ENCODE measurements at regions not wholly inside any gene's neighbourhood (a gene's known extent, or its start where the extent isn't known, plus 50 kb on each side); places are given as distances from the start of the nearest gene placed in this dataset.

DNA sequence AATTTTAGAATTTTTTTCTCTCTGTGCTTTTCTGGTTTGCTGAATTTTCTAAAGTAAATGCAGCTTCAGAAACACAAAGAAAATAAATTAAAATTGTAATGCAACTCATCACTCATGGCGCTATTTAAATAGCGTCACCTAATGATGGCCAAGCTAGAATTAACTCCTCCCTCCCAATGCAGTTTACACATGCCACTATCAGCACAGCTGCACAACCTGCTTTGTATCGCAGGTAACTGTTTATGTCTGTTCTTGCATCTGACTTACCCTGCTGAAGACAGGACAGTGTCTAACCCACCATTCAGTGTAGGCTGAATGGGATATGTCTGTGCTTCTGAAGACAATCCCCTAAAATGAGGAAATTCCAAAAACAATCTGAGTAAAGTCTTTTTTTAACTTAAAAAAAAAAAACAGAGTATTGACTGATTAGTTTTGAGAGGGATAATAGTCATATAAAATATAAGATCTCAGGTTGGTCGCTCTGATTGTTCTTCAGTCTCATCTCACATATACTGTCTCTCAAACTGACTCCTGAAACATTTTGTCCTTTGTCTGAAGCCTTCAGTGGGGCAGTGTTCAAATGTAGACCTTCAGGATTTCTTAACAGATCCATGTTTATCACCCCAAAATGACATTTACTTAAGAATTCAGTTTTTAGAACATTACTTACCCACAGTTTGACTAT, 271.4 kb downstream of the ZEB2 start:
- DNase-seq (ENCODE audit: low read depth in 4 of 4, low spot score in 3 of 4): no peak

GRCh38 chr2:144244938-144245337, 275.0 kb downstream of the ZEB2 start:
- no peak for DNase-seq (ENCODE audit: low read depth in 4 of 4, low spot score in 3 of 4)

DNA sequence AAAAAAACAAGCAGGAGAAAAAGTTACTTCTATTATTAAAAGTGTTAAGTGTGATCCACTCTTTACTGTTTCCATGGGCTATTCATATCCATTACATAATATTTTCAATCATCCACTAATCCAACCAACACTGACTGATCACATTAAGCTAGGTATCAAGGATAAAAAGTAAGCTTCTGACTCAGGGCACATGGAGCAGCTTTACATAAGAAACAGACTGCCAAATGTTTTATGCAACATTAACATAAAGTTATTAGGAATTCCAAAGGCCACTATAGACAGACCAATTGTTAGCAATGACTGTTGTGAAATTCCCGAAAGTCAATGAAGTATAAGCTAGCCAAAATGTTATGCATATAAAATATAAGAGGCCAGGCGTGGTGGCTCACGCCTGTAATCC, 277.6 kb downstream of the ZEB2 start:
- DNase-seq (ENCODE audit: low read depth in 4 of 4, low spot score in 3 of 4): no peak

- DNase-seq (ENCODE audit: low read depth in 4 of 4, low spot score in 3 of 4): no peak
Measured at GRCh38 chr2:144241801-144242200, 278.1 kb downstream of the ZEB2 start.

DNA sequence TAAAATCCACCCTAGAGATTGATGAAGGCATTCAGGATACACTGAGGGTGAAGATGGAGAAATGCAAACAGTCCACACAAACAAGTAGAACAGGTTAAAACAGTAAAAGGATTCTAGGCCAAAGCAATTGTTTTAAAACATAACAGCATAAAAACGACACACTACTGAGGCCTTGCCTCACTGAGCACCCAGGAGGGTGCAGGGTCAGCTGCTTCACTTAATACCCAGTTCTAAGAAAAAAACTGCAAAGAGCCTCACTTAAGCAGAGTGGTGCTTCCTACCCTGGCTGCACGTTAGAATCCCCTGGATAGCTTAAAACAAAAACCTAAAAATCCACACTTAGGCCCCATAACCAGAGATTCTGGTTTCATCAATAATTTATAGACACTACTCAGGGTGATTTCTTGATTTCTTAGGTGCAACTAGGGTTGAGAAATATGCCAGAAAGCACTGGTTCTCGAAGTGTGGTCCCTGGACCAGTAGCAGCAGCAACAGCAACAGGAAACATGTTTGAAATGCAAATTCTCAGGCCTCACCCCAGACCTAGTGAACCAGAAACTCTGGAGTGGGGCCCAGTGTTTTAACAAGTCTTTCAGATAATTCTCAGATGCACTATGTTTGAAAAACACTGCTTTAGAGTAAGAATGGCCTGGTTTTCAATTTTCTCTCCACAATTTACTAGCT, 279.1 kb downstream of the ZEB2 start:
- no peak for DNase-seq (ENCODE audit: low read depth in 4 of 4, low spot score in 3 of 4)

DNA sequence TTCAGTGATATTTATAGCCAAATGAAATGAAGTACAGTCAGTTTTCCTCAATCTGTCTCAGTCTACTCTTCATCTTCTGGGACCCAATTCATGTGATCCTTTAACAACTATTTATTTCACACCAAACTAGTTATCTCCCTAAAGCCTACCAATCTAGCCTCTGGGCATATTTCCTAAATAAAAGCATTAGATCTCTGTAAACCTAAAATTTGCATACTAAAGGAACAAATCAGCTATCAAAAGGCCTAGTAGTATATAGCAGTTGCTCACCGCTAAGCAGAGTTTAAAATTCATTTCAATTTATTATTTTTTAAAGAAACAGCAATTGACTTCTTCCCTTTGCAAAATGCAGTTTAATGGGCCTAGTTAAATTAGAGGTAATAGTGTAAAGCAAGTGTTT, 280.2 kb downstream of the ZEB2 start:
- DNase-seq (ENCODE audit: low read depth in 4 of 4, low spot score in 3 of 4): no peak

GRCh38 chr2:144239306-144239705, 280.6 kb downstream of the ZEB2 start:
- DNase-seq (ENCODE audit: low read depth in 4 of 4, low spot score in 3 of 4): no peak

GRCh38 chr2:144237830-144238627, 281.9 kb downstream of the ZEB2 start:
- no peak for DNase-seq (ENCODE audit: low read depth in 4 of 4, low spot score in 3 of 4)

DNA sequence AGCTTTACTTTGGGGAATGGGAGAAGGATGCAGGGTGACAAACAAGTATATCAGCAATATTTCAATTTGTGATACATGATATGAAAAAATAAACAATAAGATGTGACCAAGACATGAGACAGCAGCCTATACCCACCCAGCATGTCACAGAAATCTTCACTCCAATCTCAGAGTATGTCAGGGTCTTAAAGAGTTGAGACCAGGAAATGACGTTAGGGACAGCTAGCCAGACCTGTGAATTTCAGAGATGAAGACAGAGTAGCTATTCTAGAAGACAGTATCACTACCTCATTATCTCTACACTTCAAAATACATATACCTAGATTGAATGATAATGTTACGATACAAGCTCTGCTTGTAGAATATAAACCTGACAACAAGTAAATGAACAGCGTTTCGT, 282.8 kb downstream of the ZEB2 start:
- DNase-seq (ENCODE audit: low read depth in 4 of 4, low spot score in 3 of 4): no peak

GRCh38 chr2:144235050-144235449, 284.9 kb downstream of the ZEB2 start:
- DNase-seq (ENCODE audit: low read depth in 4 of 4, low spot score in 3 of 4): no peak

- no peak for DNase-seq (ENCODE audit: low read depth in 4 of 4, low spot score in 3 of 4)
Measured at GRCh38 chr2:144234542-144234871, 285.4 kb downstream of the ZEB2 start.

DNA sequence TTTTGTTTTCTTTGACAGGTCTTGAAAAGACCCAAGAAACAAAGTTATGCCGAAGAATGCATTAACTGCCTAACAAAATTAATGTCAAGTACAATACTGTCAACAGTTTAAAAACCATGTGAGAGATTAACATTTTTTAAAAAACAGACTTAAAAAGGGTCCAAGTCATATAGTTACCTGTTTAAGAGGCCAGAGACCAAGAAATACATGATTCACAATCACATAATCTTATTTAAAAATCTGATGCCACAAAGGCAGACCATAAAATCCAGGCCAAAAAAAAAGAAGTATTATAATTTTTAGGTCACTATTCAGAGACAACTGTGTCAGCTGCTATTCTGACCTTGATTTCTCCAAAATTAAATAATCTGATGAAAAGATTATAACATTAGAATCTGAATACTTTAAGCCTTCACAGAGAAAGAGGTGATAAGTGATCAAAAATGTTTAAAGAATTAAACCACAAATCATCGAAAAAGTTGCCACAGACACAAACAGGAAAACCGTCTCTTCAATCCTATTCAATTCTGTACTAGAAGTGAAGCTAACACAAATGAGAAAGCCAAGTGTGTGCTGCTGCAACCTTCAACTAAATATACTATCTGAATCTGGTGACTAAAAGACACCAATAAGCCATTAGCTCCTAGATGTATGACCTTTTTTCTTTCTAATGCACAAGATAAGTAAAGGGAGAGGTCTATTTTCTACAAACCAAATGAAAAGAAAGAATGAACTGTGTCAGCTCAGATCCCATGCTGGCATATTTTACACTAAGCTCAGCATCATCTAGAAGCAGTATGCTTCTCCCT, 286.0 kb downstream of the ZEB2 start:
- DNase-seq (ENCODE audit: low read depth in 4 of 4, low spot score in 3 of 4): no peak

DNA sequence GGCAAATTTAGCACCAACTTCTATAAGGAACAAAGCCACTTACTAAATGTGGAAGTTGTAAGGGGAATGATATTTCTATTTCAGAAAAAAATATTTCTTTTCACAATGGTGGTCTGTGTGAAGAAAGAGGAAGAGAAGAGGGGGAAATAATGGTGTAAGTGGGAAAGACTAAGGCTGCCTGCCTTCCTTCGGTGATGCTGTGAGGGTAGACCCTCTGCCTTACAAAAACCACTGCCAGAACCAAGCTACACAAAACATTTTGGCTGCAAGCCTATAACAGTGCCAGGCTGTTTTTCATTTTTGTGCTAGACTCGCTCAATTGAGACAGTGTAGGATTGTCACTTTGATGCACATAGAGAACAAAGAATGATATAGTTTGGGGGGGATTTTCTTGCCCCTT, 286.6 kb downstream of the ZEB2 start:
- DNase-seq (ENCODE audit: low read depth in 4 of 4, low spot score in 3 of 4): no peak

DNA sequence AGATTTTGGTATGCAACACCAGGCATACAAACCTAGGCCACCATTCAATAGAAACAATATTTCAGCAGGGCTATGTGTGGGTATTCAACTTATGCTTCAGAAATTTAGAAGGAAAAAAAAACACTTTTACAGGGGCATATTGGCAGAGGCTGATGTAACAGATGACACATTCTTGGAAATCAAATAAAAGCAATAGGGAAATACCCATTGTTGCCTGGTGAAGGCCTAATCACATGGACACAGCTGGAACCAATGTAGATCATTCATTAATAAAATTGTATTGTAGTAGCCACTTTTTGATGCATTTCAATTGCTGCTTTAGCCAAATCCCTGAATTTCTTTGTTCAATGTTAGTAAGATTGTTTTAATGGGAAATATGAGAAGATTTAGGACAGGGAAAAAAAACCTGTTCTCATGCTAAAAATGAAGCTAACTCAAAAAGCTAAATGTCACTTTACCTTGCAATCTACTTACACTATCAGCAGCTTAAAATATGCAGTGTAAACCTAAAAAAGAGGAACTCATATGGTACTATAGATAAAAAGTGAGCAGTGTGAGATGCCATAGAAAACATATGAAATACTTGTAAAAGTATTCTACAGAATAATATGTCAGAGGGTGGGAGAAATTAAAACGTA, 289.4 kb downstream of the ZEB2 start:
- no peak for DNase-seq (ENCODE audit: low read depth in 4 of 4, low spot score in 3 of 4)

DNA sequence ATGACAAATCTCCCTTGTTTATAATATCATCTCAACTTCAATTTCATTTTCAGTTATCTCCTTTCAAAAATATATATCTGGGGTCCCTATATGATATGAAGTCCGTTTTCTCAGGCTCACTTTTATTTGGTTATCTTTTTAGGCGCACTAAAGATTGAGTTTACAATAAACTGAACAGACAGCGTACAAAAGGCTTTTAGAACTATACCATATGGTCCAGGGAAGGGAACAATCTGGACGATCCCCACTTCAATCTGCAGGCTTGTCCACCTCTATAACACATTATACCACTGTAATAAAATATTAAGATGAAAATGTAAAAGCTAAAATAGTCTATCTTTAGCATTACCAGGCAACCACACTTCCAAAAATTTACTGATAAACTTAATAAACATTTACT, 289.9 kb downstream of the ZEB2 start:
- DNase-seq (ENCODE audit: low read depth in 4 of 4, low spot score in 3 of 4): no peak

GRCh38 chr2:144229296-144229695, 290.6 kb downstream of the ZEB2 start:
- DNase-seq (ENCODE audit: low read depth in 4 of 4, low spot score in 3 of 4): no peak

DNA sequence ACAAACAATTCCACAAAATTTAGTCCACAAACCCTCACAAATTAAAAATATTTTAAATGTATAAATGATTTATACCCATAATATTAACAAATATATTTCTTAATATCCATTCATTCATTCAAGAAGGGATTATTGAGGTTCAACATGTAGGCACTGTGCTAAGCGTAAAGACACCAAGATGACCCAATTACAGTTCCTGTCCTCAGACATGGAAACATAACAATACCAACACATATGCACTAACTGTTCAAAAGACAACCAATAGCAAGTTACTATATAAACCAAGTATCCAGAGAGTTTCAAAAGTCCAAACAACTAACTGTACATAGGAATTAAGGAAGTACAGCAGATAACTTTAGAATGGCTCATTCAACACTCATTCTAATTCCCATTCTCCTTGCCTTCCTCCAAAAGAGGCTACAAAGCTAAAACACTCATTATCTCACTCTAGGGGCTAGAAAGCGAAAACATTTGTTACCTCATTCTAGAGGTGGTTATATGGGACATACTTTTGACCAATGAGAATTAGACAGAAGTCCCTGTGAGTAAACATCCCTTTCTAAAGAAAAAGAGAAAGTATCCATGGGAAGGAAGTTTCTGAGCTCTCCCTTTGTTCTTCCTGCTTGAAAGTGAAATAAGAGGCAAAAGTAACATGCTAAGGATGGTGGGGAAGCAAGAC, 292.4 kb downstream of the ZEB2 start:
- no peak for DNase-seq (ENCODE audit: low read depth in 4 of 4, low spot score in 3 of 4)

DNA sequence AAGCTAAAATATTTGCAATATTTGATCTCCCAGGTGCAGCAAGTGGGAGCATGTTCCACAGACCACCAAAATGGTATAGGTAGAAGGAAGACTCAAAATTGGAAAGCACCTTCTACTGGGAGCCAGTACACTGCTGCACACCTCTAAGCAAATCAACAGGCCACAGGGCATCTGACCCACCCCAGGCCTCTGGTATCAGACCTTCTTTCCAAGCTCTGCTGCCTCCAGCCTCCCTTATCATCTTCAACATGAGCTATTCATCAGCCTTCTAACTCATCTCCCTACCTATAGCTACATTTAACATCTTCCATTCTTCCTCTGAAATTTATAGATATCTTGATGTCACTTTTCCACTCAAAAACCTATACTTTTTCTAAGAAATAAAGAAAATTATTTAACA, 294.8 kb downstream of the ZEB2 start:
- no peak for DNase-seq (ENCODE audit: low read depth in 4 of 4, low spot score in 3 of 4)

DNA sequence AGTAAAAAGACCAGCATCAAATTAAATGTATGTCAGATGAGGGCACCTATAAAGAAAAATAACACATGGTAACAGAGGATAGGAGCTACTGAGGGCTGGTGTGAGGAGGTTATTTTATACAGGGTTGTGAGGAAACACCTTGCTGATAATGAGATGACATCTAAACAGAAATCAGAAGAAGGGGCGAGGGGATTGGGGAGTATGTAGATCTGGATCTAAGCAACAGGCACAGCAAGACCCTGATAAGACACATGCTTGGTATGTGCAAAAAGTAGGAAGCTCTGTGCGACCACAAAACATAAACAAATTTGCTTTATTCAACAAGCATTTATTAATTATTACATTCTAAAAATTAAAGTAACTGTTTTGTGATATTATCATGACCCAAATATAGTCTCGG, 295.4 kb downstream of the ZEB2 start:
- DNase-seq (ENCODE audit: low read depth in 4 of 4, low spot score in 3 of 4): no peak

DNA sequence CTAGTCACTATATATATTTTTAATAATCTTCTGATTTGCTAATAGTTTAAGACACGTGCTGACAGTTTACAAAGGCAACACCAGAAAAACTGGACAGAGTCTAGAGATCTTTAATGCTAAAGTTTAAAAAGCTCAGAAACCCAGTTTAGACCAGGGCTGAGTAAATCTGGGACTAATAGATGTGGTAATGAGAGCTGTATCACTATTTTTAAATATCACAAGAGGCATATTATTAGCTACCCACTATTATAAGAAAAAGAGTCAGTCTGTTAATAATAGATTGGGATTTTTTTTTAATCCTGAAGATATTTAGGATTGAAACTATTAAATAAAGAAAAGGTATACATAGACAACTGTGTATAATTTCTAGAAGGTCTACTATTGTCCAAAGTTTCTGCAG, 299.9 kb downstream of the ZEB2 start:
- no peak for DNase-seq (ENCODE audit: low read depth in 4 of 4, low spot score in 3 of 4)
